Tibial nerve (tissue), 4 donors: ENCODE measurements at regions not wholly inside any gene's neighbourhood (a gene's known extent, or its start where the extent isn't known, plus 50 kb on each side); places are given as distances from the start of the nearest gene placed in this dataset.

ENCODE experiments used
- DNase-seq, 2 donors: peaks; one replicate each; pipeline ENCODE4 v3.0.0-alpha.2; 2019; ENCODE audit warnings: low spot score in 2 of 2
- H3K27ac ChIP-seq, 4 donors: fragments of 200-600 bp; sonication (generic) in 3 of 4; one replicate each; pipeline ENCODE4 v1.5.1; 2017 to 2019; ENCODE audit warnings: mild to moderate bottlenecking in 1 of 4
- H3K27me3 ChIP-seq, 2 donors: fragments of 200-600 bp; sonication (generic) in 1 of 2; one replicate each; pipeline versions ENCODE4 v1.5.1 to v1.6.0; 2017 to 2019
- H3K36me3 ChIP-seq, 3 donors: fragments of 200-600 bp; sonication (generic); one replicate each; pipeline ENCODE4 v1.5.1; 2018 to 2019
- H3K4me1 ChIP-seq, 4 donors: fragments of 200-600 bp; sonication (generic) in 3 of 4; one replicate each; pipeline ENCODE4 v1.5.1; 2017 to 2019
- H3K4me3 ChIP-seq, 4 donors: fragments of 200-600 bp; sonication (generic) in 3 of 4; one replicate each; pipeline ENCODE4 v1.5.1; 2017 to 2019; ENCODE audit warnings: mild to moderate bottlenecking in 1 of 4, moderate library complexity in 1 of 4
- H3K9me3 ChIP-seq, 4 donors: fragments of 200-600 bp; sonication (generic) in 3 of 4; one replicate each; pipeline ENCODE4 v1.5.1; 2017 to 2019
- EP300 ChIP-seq, 2 donors: sonication (generic); formaldehyde crosslinking; IDR thresholded peaks; one replicate each; pipeline ENCODE4 v1.6.1; 2017; ENCODE audit warnings: antibody characterized with exemption in 2 of 2, mild to moderate bottlenecking in 1 of 2
- POLR2A ChIP-seq, 2 donors: fragments of 450-650 bp; IDR thresholded peaks; one replicate each; pipeline ENCODE4 v1.6.1; 2017; ENCODE audit warnings: antibody characterized with exemption in 2 of 2, mild to moderate bottlenecking in 2 of 2, moderate library complexity in 2 of 2
- WGBS, 2 donors: methylation state at CpG; one replicate each; pipeline ENCODE4 v1.1.5; 2018; 5-methylcytosine and 5-hydroxymethylcytosine counted together
- TF ChIP-seq, protein P1 (sequence below), 5 experiments: fragments of 200-600 bp in 3 of 5; fragments of 450-650 bp in 2 of 5; sonication (generic) in 3 of 5; IDR thresholded peaks; one replicate each; pipeline ENCODE4 v1.5.1; 2016 to 2019; ENCODE audit warnings: antibody characterized with exemption in 5 of 5, mild to moderate bottlenecking in 3 of 5, moderate library complexity in 2 of 5

DNA sequence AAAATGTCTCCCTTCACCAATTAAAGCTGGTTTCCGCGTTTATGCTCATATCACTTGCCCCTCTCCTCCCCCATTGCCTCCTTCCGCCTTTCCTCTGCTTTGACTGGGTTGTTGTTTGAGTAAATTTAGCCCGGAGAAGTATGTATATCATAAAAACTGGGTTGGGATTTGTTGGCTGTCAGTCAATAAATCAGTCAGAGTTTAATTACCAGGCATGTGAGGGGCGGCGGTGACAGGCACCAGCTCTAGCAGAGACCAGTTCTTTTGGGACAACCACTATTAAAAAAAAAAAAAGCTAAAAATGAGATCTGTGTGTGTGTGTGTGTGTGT is 382.4 kb upstream of the SMIM21 start:
- H3K27ac ChIP-seq: no peak overlapping the region

DNA sequence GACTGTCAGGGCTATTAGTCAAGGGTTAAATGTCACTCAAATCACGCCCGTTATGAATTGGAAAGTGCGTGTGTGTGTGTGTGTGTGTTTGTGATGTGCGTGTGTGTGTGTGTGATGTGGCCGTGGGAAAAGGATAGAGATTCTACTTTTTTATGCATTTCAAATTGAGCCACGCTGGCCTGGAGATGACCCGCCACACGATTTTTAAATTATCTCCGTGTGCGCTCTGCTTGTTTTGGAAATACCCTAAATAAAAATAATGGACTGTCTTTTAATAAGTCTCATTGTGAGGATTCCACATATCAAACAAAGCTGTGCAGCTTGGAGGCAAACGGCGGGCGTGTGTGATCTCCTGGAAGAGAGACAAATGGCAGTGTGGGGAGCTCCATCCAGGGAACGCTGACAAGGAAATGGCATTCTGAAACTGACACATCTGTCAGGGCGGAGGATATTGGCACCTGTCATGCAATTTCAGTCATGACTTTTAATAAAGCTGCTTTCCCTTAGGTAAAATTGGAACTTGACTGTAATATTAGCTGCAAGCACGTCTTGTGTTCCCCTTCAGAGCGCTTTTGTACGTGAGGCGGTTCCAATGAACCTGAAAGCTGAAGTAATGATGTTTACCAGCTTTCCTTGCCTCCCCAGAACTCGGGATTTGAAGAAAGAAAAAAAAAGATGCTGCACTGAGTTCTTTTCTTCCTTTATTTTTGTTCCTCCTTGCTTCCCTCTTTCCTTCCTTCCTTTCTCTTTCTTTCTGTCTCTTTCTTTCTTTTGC is 381.8 kb upstream of the SMIM21 start:
- no peaks in the 10 kb centered on the region for H3K9me3 ChIP-seq
- no peak for DNase-seq
- no peaks in the 10 kb centered on the region for H3K4me1 ChIP-seq
- H3K4me3 ChIP-seq: no peak overlapping the region
- no peak overlapping the region for H3K27ac ChIP-seq
- TF ChIP-seq EP300 (IDR thresholded peaks at IDR 0.05): no peak
- TF ChIP-seq POLR2A (IDR thresholded peaks at IDR 0.05): no peak
- TF ChIP-seq, protein P1, sequence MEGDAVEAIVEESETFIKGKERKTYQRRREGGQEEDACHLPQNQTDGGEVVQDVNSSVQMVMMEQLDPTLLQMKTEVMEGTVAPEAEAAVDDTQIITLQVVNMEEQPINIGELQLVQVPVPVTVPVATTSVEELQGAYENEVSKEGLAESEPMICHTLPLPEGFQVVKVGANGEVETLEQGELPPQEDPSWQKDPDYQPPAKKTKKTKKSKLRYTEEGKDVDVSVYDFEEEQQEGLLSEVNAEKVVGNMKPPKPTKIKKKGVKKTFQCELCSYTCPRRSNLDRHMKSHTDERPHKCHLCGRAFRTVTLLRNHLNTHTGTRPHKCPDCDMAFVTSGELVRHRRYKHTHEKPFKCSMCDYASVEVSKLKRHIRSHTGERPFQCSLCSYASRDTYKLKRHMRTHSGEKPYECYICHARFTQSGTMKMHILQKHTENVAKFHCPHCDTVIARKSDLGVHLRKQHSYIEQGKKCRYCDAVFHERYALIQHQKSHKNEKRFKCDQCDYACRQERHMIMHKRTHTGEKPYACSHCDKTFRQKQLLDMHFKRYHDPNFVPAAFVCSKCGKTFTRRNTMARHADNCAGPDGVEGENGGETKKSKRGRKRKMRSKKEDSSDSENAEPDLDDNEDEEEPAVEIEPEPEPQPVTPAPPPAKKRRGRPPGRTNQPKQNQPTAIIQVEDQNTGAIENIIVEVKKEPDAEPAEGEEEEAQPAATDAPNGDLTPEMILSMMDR (IDR thresholded peaks at IDR 0.05): no peak
- 42 to 45% methylated on average over 20 of the region's 20 CpGs for WGBS, 2 donors
- no peaks in the 10 kb centered on the region for H3K36me3 ChIP-seq
- H3K27me3 ChIP-seq: no peaks in the 10 kb centered on the region

More for the DNA sequence above, 382.4 kb upstream of the SMIM21 start:
- H3K9me3 ChIP-seq: no peaks in the 10 kb centered on the region
- WGBS, 2 donors: 24 to 35% methylated on average over 6 of the region's 6 CpGs
- no peak for DNase-seq
- H3K4me1 ChIP-seq: no peaks in the 10 kb centered on the region
- no peaks in the 10 kb centered on the region for H3K36me3 ChIP-seq
- no peak for TF ChIP-seq EP300 (IDR thresholded peaks at IDR 0.05)
- TF ChIP-seq POLR2A (IDR thresholded peaks at IDR 0.05): no peak
- TF ChIP-seq, protein P1 (IDR thresholded peaks at IDR 0.05): no peak
- no peak overlapping the region for H3K4me3 ChIP-seq
- H3K27me3 ChIP-seq: no peaks in the 10 kb centered on the region

GRCh38 chr18:75805265-75805664 is 377.8 kb upstream of the SMIM21 start:
- H3K9me3 ChIP-seq: no peaks in the 10 kb centered on the region
- no peak overlapping the region for H3K27ac ChIP-seq
- DNase-seq: no peak
- peaks cover 0 to 2% (median 0%) of the 10 kb centered on the region in 4 donors for H3K4me1 ChIP-seq
- H3K27me3 ChIP-seq: no peaks in the 10 kb centered on the region
- H3K4me3 ChIP-seq: no peak overlapping the region
- WGBS, 2 donors: 77 to 88% methylated on average over 3 of the region's 3 CpGs
- no peak for TF ChIP-seq POLR2A (IDR thresholded peaks at IDR 0.05)
- TF ChIP-seq, protein P1 (IDR thresholded peaks at IDR 0.05): no peak
- TF ChIP-seq EP300 (IDR thresholded peaks at IDR 0.05): no peak
- H3K36me3 ChIP-seq: no peaks in the 10 kb centered on the region

DNA sequence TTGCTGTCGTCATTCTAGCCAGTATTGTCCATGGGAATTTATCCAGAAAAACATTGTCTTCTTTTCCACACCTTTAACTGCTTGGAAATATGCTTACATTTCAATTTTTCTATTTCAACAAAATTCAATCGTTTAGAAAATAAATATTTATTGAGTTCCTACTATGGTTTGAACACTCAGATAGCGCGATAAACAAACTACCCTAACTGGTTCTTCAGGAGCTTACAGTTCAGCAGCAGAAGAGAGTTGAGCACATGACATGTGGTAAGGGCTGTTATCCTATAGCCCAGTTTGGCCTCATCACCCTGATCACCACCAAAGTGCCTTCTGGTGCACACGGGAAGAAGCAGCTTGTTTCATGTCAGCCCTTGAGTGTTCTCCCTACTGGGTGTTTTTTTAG is 375.2 kb upstream of the SMIM21 start:
- TF ChIP-seq EP300 (IDR thresholded peaks at IDR 0.05) (no peak), POLR2A (IDR thresholded peaks at IDR 0.05) (no peak)
- TF ChIP-seq, protein P1 (IDR thresholded peaks at IDR 0.05): no peak
- no peaks in the 10 kb centered on the region for H3K27me3 ChIP-seq
- WGBS, 2 donors: 80 to 89% methylated on average over 5 of the region's 5 CpGs
- no peak overlapping the region for H3K4me3 ChIP-seq
- no peaks in the 10 kb centered on the region for H3K36me3 ChIP-seq
- no peaks in the 10 kb centered on the region for H3K9me3 ChIP-seq
- H3K4me1 ChIP-seq: peaks cover 0 to 11% (median 0%) of the 10 kb centered on the region in 4 donors
- no peak for DNase-seq
- no peak overlapping the region for H3K27ac ChIP-seq

- H3K4me3 ChIP-seq: no peak overlapping the region
- no peak for DNase-seq
- 97 to 98% methylated on average over 12 of the region's 12 CpGs for WGBS, 2 donors
- TF ChIP-seq, protein P1 (IDR thresholded peaks at IDR 0.05): no peak
- TF ChIP-seq POLR2A (IDR thresholded peaks at IDR 0.05) (no peak), EP300 (IDR thresholded peaks at IDR 0.05) (no peak)
- peaks cover 0 to 11% (median 0%) of the 10 kb centered on the region in 4 donors for H3K4me1 ChIP-seq
- H3K27ac ChIP-seq: no peak overlapping the region
- H3K36me3 ChIP-seq: no peaks in the 10 kb centered on the region
- H3K27me3 ChIP-seq: no peaks in the 10 kb centered on the region
- H3K9me3 ChIP-seq: no peaks in the 10 kb centered on the region
Observed at GRCh38 chr18:75801178-75801577, 373.7 kb upstream of the SMIM21 start.
